Gastrocnemius medialis (tissue), 4 donors: ENCODE measurements at regions not wholly inside any gene's neighbourhood (a gene's known extent, or its start where the extent isn't known, plus 50 kb on each side); places are given as distances from the start of the nearest gene placed in this dataset.

Experiments
- ATAC-seq, 2 donors: fragments of 150-250 bp; one replicate each; pipeline ENCODE4 v1.9.1; 2016
- DNase-seq, 2 donors: peaks; one replicate each; pipeline ENCODE4 v3.0.0-alpha.2; 2019
- H3K27ac ChIP-seq, 4 donors: fragments of 200-600 bp; sonication (generic); 1 replicate in 1 of 4; 2 replicates in 3 of 4; pipeline ENCODE4 v1.5.1; 2016 to 2018; ENCODE audit warnings: mild to moderate bottlenecking in 2 of 4, moderate library complexity in 1 of 4
- H3K27me3 ChIP-seq, 3 donors: fragments of 200-600 bp; sonication (generic) in 2 of 3; 1 replicate in 1 of 3; 2 replicates in 2 of 3; pipeline versions ENCODE4 v1.5.1 to v1.6.0; 2016 to 2019; ENCODE audit warnings: mild to moderate bottlenecking in 1 of 3, moderate library complexity in 1 of 3
- H3K36me3 ChIP-seq, 2 donors: fragments of 200-600 bp; sonication (generic) in 1 of 2; one replicate each; pipeline ENCODE4 v1.5.1; 2017 to 2018
- H3K4me1 ChIP-seq, 2 donors: fragments of 200-600 bp; sonication (generic) in 1 of 2; one replicate each; pipeline ENCODE4 v1.5.1; 2016 to 2017; ENCODE audit warnings: mild to moderate bottlenecking in 2 of 2
- H3K4me3 ChIP-seq, 4 donors: fragments of 200-600 bp; sonication (generic) in 3 of 4; 1 replicate in 1 of 4; 2 replicates in 3 of 4; pipeline ENCODE4 v1.5.1; 2016 to 2019; ENCODE audit warnings: mild to moderate bottlenecking in 2 of 4
- H3K9me3 ChIP-seq, 3 donors: fragments of 200-600 bp; sonication (generic) in 2 of 3; 1 replicate in 1 of 3; 2 replicates in 2 of 3; pipeline ENCODE4 v1.5.1; 2016 to 2019
- POLR2A ChIP-seq, 2 donors: fragments of 450-650 bp; IDR thresholded peaks; one replicate each; pipeline ENCODE4 v1.6.1; 2017; ENCODE audit warnings: antibody characterized with exemption in 2 of 2, mild to moderate bottlenecking in 2 of 2, moderate library complexity in 2 of 2
- in situ Hi-C, 4 donors: fragments of 200-750 bp; cut with MboI; loops; one replicate each; pipeline versions ENCODE4 v1.15.0 to v1.8.0; 2017; ENCODE audit warnings: low sequenced_read_pairs in 4 of 4
- intact Hi-C: fragments of 100-400 bp; cut with DNase I; formaldehyde crosslinking; loops from one replicate; pipeline ENCODE4 v1.15.1; 2023; ENCODE audit warnings: low total_unique reads
- TF ChIP-seq, protein P1 (sequence below), 5 experiments: fragments of 450-650 bp in 3 of 5; fragments of 200-600 bp in 2 of 5; sonication (generic) in 2 of 5; IDR thresholded peaks in 4 of 5; conservative IDR thresholded peaks in 1 of 5; 1 replicate in 4 of 5; 2 replicates in 1 of 5; pipeline ENCODE4 v1.5.1; 2016 to 2019; ENCODE audit warnings: antibody characterized with exemption in 5 of 5, mild to moderate bottlenecking in 3 of 5, moderate library complexity in 3 of 5

DNA sequence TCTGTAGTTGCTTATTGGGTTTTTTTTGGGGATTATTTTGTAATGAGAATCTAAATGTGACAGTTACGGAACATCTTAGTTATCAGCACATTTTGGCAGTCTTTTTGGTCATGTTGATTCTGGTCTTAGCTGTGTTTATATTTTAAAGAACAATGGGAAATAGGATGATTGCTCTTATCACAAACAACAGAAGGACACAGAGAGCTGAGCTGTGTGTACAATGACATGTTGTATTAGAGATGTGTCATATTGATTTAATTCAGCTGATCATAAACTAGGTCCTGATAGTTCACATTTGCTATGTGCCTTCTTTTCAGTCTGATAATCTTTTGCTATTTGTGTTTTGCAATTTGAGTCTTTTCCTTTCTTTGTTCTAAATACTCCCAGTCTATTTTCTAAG is 781.7 kb downstream of the TRHDE start:
- Histone ChIP-seq H3K27me3 (no peaks in the 10 kb centered on the region), H3K4me3 (no peak overlapping the region), H3K27ac (no peak overlapping the region), H3K9me3 (no peaks in the 10 kb centered on the region), H3K36me3 (no peaks in the 10 kb centered on the region), H3K4me1 (no peaks in the 10 kb centered on the region)
- intact Hi-C loops (no loop called here), in situ Hi-C loops (no loop called here)
- no peak for TF ChIP-seq POLR2A (IDR thresholded peaks at IDR 0.05)
- TF ChIP-seq, protein P1, sequence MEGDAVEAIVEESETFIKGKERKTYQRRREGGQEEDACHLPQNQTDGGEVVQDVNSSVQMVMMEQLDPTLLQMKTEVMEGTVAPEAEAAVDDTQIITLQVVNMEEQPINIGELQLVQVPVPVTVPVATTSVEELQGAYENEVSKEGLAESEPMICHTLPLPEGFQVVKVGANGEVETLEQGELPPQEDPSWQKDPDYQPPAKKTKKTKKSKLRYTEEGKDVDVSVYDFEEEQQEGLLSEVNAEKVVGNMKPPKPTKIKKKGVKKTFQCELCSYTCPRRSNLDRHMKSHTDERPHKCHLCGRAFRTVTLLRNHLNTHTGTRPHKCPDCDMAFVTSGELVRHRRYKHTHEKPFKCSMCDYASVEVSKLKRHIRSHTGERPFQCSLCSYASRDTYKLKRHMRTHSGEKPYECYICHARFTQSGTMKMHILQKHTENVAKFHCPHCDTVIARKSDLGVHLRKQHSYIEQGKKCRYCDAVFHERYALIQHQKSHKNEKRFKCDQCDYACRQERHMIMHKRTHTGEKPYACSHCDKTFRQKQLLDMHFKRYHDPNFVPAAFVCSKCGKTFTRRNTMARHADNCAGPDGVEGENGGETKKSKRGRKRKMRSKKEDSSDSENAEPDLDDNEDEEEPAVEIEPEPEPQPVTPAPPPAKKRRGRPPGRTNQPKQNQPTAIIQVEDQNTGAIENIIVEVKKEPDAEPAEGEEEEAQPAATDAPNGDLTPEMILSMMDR (IDR thresholded peaks at IDR 0.05 in 4 of 5, conservative IDR thresholded peaks at IDR 0.05 in 1 of 5), result no peak
- ATAC-seq, result no peak
- no peak for DNase-seq

DNA sequence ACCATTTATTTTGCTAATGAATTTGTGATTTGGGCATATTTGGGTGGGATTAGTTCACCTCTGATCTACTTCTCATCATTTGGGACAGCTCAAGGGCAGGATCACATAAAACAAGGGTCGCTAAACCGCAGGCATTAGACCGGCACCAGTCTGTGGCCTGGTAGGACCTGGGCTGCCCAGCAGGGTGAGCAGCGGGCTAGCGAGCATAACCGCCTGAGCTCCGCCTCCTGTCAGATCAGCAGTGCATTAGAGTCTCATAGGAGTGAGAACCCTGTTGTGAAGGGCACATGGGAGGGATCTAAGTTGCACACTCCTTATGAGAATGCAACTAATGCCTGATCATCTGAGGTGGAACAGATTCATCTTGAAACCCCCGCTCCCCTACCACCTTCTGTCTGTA is 785.3 kb downstream of the TRHDE start:
- TF ChIP-seq, protein P1 (IDR thresholded peaks at IDR 0.05 in 4 of 5, conservative IDR thresholded peaks at IDR 0.05 in 1 of 5), result no peak
- TF ChIP-seq POLR2A (IDR thresholded peaks at IDR 0.05), result no peak
- Histone ChIP-seq H3K4me1 (no peaks in the 10 kb centered on the region), H3K27me3 (no peaks in the 10 kb centered on the region), H3K9me3 (no peaks in the 10 kb centered on the region), H3K36me3 (no peaks in the 10 kb centered on the region), H3K27ac (no peak overlapping the region), H3K4me3 (no peak overlapping the region)
- in situ Hi-C loops, result no loop called here
- intact Hi-C loops, result no loop called here
- no peak for DNase-seq
- ATAC-seq, result no peak

DNA sequence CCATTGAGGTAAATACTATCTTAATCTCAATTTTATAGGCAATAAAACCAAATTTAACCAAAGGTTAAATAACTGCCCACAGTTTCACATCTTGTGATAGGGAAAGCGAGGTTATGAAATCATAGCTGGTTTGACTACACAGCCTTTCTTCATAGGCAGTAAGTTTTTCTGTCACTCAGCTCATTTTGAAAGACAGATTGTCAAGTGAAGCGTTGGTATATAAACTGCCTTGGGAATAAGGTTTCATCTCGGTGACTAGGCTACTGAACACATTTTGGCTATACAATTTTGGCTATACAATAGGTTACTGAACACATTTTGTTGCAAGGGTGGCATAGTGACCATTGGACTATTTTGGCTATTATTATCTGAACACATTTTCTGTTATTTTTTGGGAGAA is 793.7 kb downstream of the TRHDE start:
- Histone ChIP-seq H3K4me3 (no peak overlapping the region), H3K27me3 (no peaks in the 10 kb centered on the region), H3K36me3 (no peaks in the 10 kb centered on the region), H3K9me3 (no peaks in the 10 kb centered on the region), H3K27ac (no peak overlapping the region), H3K4me1 (no peaks in the 10 kb centered on the region)
- DNase-seq (no peak), ATAC-seq (no peak)
- TF ChIP-seq, protein P1 (IDR thresholded peaks at IDR 0.05 in 4 of 5, conservative IDR thresholded peaks at IDR 0.05 in 1 of 5), result no peak
- intact Hi-C loops, result no loop called here
- in situ Hi-C loops, result no loop called here

DNA sequence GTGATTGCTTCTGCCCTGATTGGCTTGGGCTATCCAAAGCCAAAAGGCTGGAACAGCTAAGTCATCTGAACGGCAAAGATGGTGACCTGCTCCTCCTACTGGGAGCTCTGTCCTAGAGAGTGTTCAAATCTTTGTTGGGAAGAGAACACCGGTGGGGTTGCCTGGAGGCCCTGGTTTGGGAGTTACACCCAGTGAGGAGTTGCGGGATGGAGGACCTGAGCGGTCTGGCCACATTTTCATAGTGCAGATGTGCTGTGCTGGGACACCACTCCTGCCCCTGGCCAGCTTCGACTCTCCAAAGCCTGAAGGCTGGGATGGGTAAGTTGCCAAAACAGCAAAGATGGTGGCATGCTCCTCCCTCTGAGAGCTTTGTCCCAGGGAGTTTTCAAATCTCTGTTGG is 795.4 kb downstream of the TRHDE start:
- no peak overlapping the region for H3K27ac ChIP-seq
- ATAC-seq (no peak), DNase-seq (no peak)
- no peaks in the 10 kb centered on the region for H3K36me3 ChIP-seq
- TF ChIP-seq, protein P1 (IDR thresholded peaks at IDR 0.05 in 4 of 5, conservative IDR thresholded peaks at IDR 0.05 in 1 of 5), result no peak
- TF ChIP-seq POLR2A (IDR thresholded peaks at IDR 0.05), result no peak
- H3K4me1 ChIP-seq, result no peaks in the 10 kb centered on the region
- intact Hi-C loops (no loop called here), in situ Hi-C loops (no loop called here)
- no peaks in the 10 kb centered on the region for H3K9me3 ChIP-seq
- no peaks in the 10 kb centered on the region for H3K27me3 ChIP-seq
- no peak overlapping the region for H3K4me3 ChIP-seq

DNA sequence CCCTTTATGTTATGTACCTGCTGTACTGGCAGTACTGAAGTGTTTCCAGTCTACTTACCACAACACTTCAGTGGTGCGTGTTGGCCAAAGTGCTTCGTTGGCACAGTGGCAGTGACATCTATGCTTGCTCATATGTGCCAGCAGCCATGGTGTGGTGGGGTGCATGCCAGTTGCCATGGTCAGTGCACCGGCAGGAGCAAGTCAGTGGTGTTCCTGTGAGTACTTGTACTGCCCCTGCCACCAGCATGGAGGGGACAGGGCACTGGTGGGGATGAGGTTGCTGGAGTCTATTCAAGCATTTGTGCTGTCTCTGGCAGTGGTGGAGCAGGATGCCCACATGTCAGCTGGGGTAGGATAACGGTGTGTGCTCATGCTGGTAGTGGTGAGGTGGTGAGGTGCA is 800.0 kb downstream of the TRHDE start:
- Histone ChIP-seq H3K4me3 (no peak overlapping the region), H3K27ac (no peak overlapping the region), H3K9me3 (no peaks in the 10 kb centered on the region), H3K4me1 (no peaks in the 10 kb centered on the region), H3K36me3 (no peaks in the 10 kb centered on the region), H3K27me3 (no peaks in the 10 kb centered on the region)
- intact Hi-C loops, result no loop called here
- TF ChIP-seq POLR2A (IDR thresholded peaks at IDR 0.05), result no peak
- TF ChIP-seq, protein P1 (IDR thresholded peaks at IDR 0.05 in 4 of 5, conservative IDR thresholded peaks at IDR 0.05 in 1 of 5), result no peak
- in situ Hi-C loops, result no loop called here
- DNase-seq (no peak), ATAC-seq (no peak)
